UCSD-AML1 (cell line): ENCODE measurements at regions not wholly inside any gene's neighbourhood (a gene's known extent, or its start where the extent isn't known, plus 50 kb on each side); places are given as distances from the start of the nearest gene placed in this dataset.
"Not testable (repeated sequence)": the region's sequence is repeated elsewhere in the genome, so short reads cannot be mapped to it uniquely, and the experiment has no call there.

ENCODE experiments used
- DNase-seq: peaks from one replicate; lab custom pipeline; 2025; ENCODE audit not compliant: unreplicated experiment; lab: John Stamatoyannopoulos, UW

- no peak for DNase-seq
These were observed 175.2 kb upstream of the ARID1B start for GRCh38 chr6:156602066-156602385.

- DNase-seq = no peak
These were observed 175.8 kb upstream of the ARID1B start for GRCh38 chr6:156601152-156602065.

- DNase-seq = no peak
These were observed 176.5 kb upstream of the ARID1B start for GRCh38 chr6:156600678-156601077.

DNA sequence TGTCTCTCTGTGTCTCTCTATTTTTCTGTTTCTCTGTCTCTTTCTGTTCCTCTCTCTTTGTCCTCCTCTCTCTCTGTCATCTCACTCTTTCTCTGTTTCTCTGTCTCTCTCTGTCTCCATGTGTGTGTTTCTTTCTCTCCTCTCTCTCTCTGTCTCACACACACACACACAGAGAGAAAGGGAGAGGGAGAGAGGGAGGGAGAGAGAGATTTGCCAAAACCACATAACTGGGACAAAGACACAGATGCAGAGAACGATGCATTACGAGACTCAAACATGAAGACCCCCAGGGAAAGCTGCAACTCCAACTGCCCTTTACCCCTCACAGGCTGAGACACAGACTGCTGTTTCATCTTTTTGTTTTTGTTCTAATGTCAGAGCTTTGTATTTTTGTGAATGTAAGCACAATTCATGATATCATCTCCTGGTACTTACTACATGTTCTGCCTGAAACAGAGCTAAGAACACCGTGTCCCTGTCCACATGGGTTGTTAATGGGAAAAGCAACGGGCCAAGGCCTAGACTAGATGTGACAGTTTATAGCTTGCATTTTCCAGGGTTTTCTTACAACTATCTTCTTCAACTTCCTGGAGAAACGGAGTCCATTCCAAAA is 177.1 kb upstream of the ARID1B start:
- no peak for DNase-seq

DNA sequence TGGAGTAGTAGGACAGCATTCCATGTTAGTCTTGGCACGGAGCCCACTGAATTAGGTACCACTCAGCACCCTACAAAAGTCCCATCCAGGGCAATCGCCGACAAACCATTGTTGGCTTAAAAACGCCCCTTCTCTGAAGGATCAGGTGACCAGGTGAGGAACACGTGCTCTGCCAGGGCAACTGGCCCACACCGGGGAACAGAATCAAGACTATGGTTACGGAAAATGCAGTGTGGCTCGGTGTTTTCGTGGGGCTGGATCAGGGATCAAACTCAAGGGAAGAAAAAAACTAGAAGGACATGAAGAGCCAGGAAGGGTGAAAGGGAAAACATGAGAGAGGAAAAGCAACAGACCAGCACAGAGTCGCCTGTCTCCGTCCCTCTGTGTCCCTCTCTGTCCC is 177.8 kb upstream of the ARID1B start:
- DNase-seq = no peak

- DNase-seq = no peak
These were observed 178.4 kb upstream of the ARID1B start for GRCh38 chr6:156598855-156599180.

DNA sequence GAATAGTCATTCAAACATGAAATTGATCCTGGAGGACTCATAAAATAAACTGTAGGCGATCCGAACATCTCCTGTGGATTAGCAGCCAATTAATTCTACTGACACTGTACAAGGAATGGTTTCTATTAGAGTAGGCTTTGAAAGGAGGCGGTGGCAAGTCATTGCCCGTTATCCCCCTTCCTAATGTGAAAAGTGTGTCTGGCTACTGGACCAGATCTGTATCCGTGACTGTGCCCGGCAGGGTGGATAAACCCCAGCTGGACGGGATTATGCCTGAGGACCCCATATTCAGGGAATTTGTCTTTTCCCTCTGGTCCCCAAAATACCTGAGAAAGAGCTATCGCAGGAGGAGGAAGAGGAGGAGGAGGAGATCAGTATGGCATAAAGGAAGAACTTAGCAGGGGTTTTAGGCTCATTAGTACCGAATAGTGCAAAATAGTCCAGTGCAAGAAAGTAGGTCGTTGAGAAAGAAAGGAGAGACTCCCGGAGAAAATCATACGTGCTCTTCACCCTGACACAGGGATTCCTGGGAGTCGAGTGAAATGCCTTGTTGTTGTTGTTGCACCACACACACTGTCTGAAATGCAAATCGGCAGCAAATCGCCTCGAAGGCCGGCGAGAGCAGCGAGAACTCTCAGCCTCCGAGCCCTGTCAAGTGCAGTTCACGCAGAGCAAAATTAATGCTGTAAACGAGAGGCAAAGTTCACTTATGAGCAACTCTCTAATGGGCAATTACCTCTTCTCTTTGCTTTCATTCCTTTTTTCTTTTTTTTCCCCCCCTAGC is 178.9 kb upstream of the ARID1B start:
- no peak for DNase-seq

GRCh38 chr6:156597095-156597494 is 180.1 kb upstream of the ARID1B start:
- no peak for DNase-seq

GRCh38 chr6:156595476-156595875 is 181.7 kb upstream of the ARID1B start:
- no peak for DNase-seq

DNA sequence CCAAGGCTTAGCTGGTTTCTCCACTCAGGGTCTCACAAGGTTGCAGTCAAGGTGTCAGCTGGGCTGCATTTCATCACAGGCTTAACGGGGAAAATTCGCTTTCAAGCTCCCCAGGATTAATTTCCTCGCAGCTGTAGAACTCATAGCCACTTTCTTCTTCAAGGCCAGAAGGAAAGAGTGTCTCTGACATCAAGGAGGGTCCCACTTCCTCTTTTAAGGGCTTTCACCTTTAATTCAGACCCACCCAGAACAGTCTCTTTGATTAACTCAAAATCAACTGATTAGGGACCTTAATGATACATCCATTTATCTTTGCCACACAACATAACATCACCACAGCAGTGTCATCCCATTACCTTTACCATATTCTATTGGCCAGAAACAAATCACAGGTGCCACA is 183.3 kb upstream of the ARID1B start:
- no peak for DNase-seq

- no peak for DNase-seq
These were observed 184.1 kb upstream of the ARID1B start for GRCh38 chr6:156593127-156593526.

DNA sequence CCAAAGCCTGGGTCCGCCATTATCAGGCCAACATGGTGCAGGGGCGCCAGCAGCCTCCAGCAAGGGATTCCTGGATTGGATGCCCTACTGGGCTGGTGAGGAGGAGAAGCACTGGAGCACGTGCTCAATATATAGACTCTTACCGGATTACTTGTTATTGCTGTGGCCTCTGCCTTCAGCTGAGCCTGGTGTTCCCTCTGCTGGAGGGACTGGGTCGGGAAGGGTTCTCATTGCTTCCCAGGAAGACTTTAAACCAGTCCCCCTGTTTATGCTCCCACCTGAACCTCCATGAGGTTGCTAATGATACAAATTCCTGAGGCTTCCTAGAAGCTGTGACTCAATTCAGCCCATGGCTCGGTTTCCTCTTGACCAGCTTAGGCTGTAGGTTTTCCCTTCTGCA is 186.7 kb upstream of the ARID1B start:
- no peak for DNase-seq

GRCh38 chr6:156589281-156589680 is 187.9 kb upstream of the ARID1B start:
- DNase-seq = no peak

- no peak for DNase-seq
These were observed 189.4 kb upstream of the ARID1B start for GRCh38 chr6:156587751-156588301.

GRCh38 chr6:156587071-156587470 is 190.1 kb upstream of the ARID1B start:
- no peak for DNase-seq

GRCh38 chr6:156585859-156586258 is 191.3 kb upstream of the ARID1B start:
- no peak for DNase-seq

- DNase-seq = not testable (repeated sequence)
These were observed 193.1 kb upstream of the ARID1B start for GRCh38 chr6:156584121-156584520.

DNA sequence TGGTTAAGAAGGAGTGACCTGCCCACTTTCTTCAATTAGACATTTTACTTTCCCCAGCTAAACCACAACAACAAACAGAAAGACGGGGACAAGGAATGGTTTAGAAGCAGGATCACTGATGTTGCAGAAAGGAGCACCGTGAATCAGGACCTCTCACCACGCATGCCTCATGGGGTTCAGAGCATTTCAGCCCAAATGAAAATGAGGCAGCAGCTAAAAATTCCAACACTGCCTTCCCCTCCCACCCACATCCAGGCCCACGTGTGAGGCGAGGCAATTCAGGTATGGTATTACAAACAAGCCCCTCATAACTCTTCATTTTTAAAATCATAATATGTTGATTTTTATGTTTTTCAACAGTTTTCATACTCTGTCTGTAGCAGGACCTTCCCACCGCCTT is 194.1 kb upstream of the ARID1B start:
- no peak for DNase-seq

DNA sequence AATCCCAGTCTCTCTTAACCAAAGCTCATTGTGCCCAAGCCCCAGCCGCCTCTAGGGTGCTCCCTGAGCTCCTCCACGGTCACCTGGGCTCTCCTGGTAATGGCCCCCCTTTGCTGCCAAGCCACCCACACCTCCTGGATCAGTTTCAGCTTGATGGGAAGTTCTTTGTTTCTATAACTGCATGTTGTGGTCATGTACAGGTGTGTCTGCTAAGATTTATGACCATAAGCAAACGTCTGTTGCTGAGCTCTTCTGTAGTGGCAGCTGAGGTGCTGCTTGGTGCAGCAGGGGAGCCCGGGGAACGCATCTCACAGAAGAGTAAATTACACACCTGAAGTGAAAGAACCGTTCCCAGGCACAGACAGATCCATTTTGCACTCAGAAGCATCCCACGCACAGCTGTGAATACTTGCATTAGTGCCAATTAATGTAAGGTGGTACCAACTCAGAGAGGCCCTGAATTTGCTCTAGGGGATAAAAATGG is 194.6 kb upstream of the ARID1B start:
- no peak for DNase-seq

- no peak for DNase-seq
These were observed 197.6 kb upstream of the ARID1B start for GRCh38 chr6:156579564-156579963.

- no peak for DNase-seq
These were observed 199.4 kb upstream of the ARID1B start for GRCh38 chr6:156577749-156578148.

- no peak for DNase-seq
These were observed 201.8 kb upstream of the ARID1B start for GRCh38 chr6:156575361-156575760.
